ENCODE measurements at regions not wholly inside any gene's neighbourhood (a gene's known extent, or its start where the extent isn't known, plus 50 kb on each side); places are given as distances from the start of the nearest gene placed in this dataset.

- no peak for DNase-seq (ENCODE audit: low read depth)
These were observed 117.5 kb downstream of the EDEM1 start for GRCh38 chr3:5304789-5305683.

DNA sequence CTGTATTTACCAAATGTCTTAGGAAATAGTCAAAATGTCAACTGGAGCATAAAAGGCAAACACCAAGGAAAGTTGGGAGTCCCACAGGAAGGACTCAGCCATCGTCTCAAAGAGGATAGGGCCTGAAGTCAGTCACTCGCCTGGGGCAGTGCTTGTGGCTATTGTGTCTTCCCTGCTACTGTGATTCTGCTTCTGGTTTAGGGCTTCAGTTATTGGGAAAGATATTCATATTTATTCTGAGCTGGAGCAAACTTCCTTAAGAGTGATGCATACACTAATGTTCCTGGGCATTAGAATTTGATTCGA, 118.1 kb downstream of the EDEM1 start:
- no peak for DNase-seq (ENCODE audit: low read depth)

DNA sequence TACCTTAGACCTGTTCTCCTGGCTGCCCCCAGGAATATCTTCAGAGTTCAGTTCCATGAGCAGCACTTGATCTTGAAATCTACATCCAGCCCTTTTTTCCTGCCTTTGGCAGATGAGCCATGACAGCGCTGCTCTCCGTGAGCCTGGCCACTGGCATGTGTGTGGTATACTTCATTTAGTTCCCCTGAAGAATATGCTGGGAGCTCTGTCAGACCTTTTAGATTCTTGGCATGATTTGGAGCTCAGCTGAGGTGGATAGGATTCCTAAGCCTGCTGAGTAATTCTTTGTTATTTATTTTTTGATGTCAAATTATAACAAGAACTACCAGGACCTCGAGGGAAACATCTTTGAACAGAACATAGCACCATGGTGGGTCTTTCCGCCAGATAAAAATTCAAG, 121.7 kb downstream of the EDEM1 start:
- DNase-seq (ENCODE audit: low read depth): no peak

GRCh38 chr3:5309602-5310001, 122.1 kb downstream of the EDEM1 start:
- DNase-seq (ENCODE audit: low read depth): no peak

- DNase-seq (ENCODE audit: low read depth): no peak
These were observed 123.0 kb downstream of the EDEM1 start for GRCh38 chr3:5310509-5310908.

DNA sequence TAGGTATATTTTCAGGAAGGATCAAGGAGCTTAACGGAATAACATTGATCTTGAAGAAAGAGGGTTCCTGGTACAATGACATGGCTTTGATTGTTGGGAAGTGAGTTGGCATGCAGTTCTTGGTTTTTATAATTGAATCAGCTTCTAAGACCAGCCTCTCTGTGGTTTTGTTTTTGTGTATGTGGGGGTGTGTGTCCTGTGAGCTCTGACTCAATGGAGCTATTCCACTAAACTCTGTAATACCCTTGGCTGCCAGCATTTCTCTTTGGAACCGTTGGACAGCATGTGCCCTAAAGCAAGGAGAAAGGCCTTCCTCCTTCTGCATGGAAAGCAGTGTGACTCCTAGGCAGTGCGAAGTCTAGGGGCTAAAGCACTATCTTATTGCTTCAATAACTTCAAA, 124.8 kb downstream of the EDEM1 start:
- no peak for DNase-seq (ENCODE audit: low read depth)

DNA sequence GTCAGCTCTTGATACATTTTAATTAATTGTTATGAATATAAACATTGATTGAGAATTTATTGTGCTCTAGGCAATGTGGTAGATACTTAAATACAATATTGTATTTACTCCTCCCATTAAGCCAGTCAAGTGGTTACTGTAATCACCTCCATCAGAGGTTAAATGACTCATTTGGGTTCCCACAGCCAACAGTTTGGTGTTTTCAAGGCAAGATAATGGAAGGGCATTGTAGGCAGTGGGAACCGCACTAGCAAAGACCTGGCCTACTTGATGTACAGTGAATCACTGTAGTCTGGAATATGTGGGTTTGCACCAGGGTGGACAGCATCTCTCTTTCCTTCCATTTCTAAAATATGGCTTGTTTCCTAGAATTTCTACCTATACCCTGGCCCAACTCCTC, 127.4 kb downstream of the EDEM1 start:
- no peak for DNase-seq (ENCODE audit: low read depth)

GRCh38 chr3:5317557-5317956, 130.1 kb downstream of the EDEM1 start:
- no peak for DNase-seq (ENCODE audit: low read depth)

GRCh38 chr3:5319454-5319853, 131.9 kb downstream of the EDEM1 start:
- no peak for DNase-seq (ENCODE audit: low read depth)

DNA sequence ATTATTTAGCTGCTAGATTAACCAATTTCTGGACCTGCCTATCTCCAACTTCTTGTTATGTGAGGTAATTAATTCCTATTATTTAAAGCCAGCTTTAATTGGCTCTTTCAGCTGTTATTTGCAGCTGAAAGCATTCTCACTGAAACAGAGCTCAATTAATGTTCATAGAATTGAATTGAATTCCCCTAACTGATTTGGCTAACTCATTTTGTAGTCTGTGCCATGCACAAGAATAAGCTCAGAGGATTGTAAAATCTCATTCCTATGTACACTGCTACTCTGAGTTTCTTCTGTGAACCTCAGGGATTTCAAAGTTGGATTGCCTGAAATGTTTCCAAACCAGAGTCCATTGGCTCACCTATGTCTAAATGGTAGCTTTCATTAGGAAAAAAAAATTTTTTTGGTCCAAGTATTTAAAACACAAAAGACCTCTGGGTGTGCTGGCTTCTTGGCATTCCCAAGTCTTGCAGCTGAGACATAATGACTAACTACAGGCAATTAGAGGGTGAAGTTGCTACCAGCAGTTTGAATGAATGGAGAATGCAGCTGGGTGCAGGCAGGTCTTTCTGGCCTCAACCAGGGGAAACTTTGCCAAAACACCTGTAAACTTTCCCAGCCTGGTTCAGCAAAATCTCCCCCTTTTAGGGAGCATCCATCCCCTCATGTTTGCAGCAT, 134.3 kb downstream of the EDEM1 start:
- DNase-seq (ENCODE audit: low read depth): no peak

DNA sequence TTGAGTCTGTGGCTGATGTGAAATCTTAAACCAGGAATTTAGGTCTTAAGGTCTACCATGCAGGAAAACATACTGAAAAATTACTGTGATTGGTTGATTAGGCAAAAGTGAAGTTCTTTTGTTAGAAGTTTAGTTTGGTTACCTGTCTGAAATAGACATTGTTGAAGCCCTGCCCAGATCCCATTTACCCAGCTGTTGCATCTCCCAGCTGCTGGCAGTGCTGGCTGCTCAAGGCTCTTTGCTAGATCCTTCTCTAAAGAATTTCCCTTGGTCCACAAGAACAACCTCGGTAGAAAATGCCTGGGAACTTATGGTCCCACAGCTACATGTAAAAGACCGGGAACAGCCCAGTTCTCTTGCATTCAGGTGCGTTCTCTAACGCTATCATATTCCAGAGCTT, 137.3 kb downstream of the EDEM1 start:
- DNase-seq (ENCODE audit: low read depth): no peak

DNA sequence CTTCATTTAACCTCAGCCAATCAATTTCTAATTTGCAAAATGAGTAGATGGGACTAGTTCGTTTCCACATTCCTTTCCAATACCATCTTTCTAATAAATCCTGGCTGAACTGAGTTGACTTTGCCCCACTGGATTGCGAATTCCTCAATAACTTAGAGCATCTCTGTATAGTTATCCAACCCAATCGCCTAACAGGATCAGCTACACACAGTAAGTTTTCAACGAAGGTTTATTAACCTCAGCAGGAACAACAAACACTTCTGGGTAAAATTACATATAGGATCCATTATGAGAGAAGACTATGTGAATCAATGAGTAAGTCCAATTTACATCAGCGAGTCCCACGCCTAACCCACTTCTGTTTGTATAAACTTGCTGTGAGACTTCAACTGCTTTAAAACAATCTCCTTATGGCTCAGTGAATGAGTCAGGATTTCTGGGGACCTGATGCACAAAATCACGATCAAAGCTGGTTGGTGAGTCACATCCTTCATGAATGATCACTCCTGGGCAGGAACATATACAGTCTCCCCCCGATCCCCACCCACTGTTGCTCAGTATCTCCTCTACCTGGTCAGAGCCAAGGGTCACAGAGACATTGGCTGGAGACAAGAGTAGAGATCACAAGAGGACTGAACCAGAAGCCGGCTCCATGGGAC, 142.8 kb downstream of the EDEM1 start:
- no peak for DNase-seq (ENCODE audit: low read depth)

- DNase-seq (ENCODE audit: low read depth): no peak
These were observed 144.2 kb downstream of the EDEM1 start for GRCh38 chr3:5331567-5332269.

DNA sequence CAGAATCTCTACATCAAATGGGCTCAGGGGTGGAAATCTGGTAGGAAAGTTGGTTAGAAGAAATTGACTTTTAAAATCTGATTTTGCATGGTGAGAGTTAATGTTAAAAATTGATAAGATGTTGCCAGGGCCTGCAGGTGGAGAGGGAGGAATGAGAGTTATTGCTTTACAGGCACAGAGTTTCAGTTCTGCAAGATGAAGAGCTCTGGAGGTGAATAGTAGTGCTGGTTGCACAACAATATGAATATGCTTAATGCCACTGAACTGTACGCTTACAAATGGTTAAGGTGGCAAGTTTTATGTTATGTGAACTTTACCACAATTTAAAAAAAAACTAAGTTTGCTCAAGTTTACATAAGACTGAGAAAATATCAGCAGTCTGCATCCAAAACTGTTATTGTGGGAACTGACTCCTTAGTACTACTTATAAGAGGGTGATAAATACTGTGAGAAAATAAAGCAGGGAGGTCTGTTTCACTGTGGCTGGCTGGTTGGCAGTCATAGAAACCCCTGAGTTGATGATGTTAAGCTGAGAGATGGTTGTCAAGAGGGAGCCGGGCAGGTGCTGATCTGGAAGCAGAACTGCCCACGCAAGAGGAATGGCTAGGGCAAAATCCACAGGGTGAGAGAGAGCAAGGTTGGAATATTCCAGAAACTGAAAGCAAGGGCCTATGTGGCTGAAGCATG, 144.9 kb downstream of the EDEM1 start:
- DNase-seq (ENCODE audit: low read depth): no peak

DNA sequence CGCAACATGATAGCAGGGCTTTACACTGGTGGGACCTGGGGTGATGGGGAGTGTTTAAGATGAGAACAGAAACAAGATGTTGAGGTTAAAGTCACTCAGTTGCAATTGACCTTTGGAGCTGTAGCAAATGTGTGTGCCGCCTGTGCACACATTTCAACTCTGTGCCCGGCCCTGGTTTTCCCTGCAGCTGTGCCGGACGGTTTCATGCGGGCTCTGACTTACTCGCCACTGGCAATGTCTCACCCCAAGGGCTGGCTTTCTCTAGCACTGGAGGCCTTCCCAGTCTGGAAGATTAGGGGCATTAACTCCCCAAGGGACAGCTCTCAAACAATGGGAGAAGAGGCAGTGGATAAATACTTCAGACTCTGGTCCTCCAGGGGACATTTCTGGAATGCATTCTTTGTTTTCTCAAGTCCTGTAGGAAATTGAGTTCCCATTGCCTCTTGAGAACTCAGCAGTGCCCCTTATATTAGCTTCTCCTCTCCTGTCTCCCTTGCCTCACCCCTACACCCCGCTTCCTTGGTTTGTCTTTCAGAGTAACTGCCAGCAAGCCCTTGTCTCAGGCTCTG, 152.5 kb downstream of the EDEM1 start:
- no peak for DNase-seq (ENCODE audit: low read depth)

DNA sequence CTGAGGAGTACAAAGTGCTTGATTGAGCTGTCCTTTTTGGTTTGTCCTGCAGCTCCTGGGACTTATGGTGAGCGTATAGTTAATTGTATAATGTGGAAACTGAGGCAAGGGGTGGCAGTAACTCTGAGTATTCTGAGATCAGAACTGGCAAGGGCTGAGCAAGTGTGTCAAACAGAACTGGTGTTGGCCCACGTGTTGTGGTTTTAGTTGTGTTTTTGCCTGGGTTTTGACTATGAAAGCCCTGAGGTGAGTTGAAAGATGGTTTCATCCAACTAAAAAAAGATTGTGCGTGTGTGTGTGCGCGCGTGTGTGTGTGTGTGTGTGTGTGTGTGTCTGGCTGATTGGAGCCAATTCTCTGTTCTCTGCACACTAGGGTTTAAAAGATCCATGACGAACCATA, 154.1 kb downstream of the EDEM1 start:
- no peak for DNase-seq (ENCODE audit: low read depth)

DNA sequence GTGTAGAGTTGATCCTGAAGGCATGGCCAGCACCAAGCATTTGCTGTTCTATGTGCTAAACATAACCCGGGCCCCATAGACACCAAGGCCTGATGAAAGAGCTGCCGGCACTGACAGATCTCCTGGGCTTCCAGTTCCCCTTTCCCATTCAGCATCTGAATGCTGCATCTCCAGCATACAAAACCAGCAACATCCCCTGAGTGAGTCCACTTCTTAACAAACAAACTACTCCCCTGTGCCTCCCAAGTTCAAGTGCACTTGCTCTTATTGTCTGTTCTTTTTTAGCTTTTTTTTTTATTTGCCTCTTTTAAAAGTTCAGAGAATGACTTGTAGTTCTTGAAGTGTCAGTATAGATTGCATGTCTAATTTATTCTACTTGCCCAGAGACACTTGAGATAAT, 156.0 kb downstream of the EDEM1 start:
- DNase-seq (ENCODE audit: low read depth): no peak

- DNase-seq (ENCODE audit: low read depth): no peak
These were observed 157.2 kb downstream of the EDEM1 start for GRCh38 chr3:5344707-5345106.

DNA sequence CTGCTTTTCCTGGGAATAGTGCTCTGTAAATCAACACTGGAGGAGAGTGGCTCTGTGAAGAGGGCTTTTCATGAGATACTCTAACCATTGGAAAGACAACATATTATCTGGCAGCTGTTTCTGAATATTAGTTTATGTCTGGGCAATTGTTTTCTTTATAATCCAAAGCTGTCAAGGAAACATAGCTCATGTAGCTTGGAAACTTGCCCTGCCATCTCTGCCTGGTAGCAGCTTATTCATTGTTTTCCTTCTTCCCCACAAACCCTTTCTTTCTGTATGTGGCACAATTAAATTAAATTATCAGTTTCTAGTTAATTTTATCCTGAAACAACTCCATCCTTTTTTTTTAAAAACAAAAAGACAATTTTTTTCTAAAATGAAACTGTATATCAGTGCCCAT, 160.0 kb downstream of the EDEM1 start:
- DNase-seq (ENCODE audit: low read depth): no peak

DNA sequence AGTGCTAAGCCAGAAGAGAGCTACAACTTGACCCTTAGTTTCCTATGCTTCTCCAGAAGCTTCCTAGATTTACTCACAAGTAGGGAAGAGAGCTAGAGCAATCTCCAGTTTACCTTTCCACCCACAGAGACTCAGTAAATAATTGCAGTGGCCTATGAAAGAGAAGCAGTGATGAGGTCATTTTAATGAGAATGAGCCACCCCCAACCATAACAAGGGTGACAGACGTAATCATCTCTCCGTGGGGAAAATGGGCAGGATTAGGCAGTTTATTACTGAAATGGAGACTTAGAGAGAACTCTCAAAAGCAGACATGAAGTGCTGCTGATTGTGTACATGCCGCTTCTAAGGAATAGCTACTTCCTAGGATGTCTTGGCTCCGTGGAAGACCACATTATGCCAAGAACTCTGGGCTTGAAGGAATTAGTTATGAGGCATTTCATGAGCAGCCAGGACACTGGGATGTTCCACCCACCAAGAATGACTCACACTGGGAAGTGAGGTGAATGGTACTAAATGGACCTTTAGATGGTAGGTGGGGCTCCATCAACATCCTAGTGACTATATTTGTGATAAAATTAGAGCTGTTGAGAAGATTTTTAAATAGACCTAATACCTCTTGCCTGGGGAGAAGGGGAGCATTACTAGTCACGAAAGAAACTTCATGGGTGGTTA, 160.9 kb downstream of the EDEM1 start:
- no peak for DNase-seq (ENCODE audit: low read depth)

DNA sequence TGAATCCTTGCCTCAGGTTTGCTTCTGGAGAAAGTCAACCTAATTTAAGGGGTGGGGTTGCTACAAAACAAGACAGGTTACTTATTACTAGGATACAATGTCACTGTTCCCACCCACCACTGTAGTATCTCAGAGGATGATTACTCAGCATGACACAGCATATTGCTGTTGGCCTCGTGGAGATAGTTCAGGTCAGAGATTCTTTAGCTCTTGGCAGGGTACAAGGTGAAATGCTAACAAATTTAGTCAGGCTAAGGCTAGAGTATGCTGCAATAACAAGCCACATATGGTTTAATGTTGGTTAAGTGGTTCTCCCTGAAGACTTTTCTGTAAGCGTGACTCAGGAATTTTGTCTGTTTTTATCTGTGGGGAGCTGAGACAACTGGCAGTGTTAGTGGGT, 161.8 kb downstream of the EDEM1 start:
- DNase-seq (ENCODE audit: low read depth): no peak

All from GM04503 (cell line).